Adipocyte (in vitro differentiated cells): ENCODE measurements at regions not wholly inside any gene's neighbourhood (a gene's known extent, or its start where the extent isn't known, plus 50 kb on each side); places are given as distances from the start of the nearest gene placed in this dataset.

Source experiments
- DNase-seq: peaks from one replicate; pipeline ENCODE4 v3.0.0-alpha.2; 2015; ENCODE audit warnings: low read depth
- H3K27me3 ChIP-seq: replicated peaks from 2 replicates; pipeline ENCODE4 v1.7.0; 2013; ENCODE audit warnings: mild to moderate bottlenecking, low read length, moderate library complexity; ENCODE audit not compliant: control insufficient read depth, insufficient read depth
- H3K36me3 ChIP-seq: 2 replicates; pipeline ENCODE4 v1.7.0; 2013; ENCODE audit warnings: low read length, mild to moderate bottlenecking, moderate library complexity; ENCODE audit not compliant: control insufficient read depth, insufficient read depth, severe bottlenecking
- H3K4me1 ChIP-seq: 2 replicates; pipeline ENCODE4 v1.7.0; 2013; ENCODE audit warnings: mild to moderate bottlenecking, low read length, moderate library complexity; ENCODE audit not compliant: control insufficient read depth, insufficient read depth
- H3K4me3 ChIP-seq: 2 replicates; pipeline ENCODE4 v1.7.0; 2013; ENCODE audit warnings: mild to moderate bottlenecking, low read length, moderate library complexity
- H3K9ac ChIP-seq: 2 replicates; pipeline ENCODE4 v1.7.0; 2013; ENCODE audit warnings: mild to moderate bottlenecking, low read length, moderate library complexity
- H3K9me3 ChIP-seq: 2 replicates; pipeline ENCODE4 v1.7.0; 2013; ENCODE audit warnings: mild to moderate bottlenecking, low read length, moderate library complexity; ENCODE audit not compliant: control insufficient read depth

- Histone ChIP-seq H3K4me1 (peaks cover 8% of the 10 kb centered on the region), H3K9ac (no peak overlapping the region), H3K9me3 (peaks cover 3% of the 10 kb centered on the region), H3K4me3 (no peak overlapping the region), H3K36me3 (no peaks in the 10 kb centered on the region), H3K27me3 (peaks cover 12% of the 10 kb centered on the region)
- DNase-seq = no peak
These were observed 182.4 kb downstream of the ANXA2 start for GRCh38 chr15:60215225-60215963.

GRCh38 chr15:60217161-60217560 is 180.6 kb downstream of the ANXA2 start:
- Histone ChIP-seq H3K27me3 (peaks cover 12% of the 10 kb centered on the region), H3K4me3 (no peak overlapping the region), H3K4me1 (peaks cover 2% of the 10 kb centered on the region), H3K9ac (no peak overlapping the region), H3K36me3 (no peaks in the 10 kb centered on the region), H3K9me3 (no peaks in the 10 kb centered on the region)
- DNase-seq = no peak

GRCh38 chr15:60218256-60218655 is 179.5 kb downstream of the ANXA2 start:
- DNase-seq = no peak
- H3K9ac ChIP-seq = no peak overlapping the region
- H3K4me3 ChIP-seq = no peak overlapping the region
- H3K27me3 ChIP-seq = peaks cover 16% of the 10 kb centered on the region
- no peaks in the 10 kb centered on the region for H3K36me3 ChIP-seq
- no peaks in the 10 kb centered on the region for H3K4me1 ChIP-seq
- no peaks in the 10 kb centered on the region for H3K9me3 ChIP-seq

- Histone ChIP-seq H3K4me1 (no peaks in the 10 kb centered on the region), H3K9me3 (no peaks in the 10 kb centered on the region), H3K27me3 (peaks cover 18% of the 10 kb centered on the region), H3K9ac (no peak overlapping the region), H3K36me3 (no peaks in the 10 kb centered on the region), H3K4me3 (no peak overlapping the region)
- no peak for DNase-seq
These were observed 177.9 kb downstream of the ANXA2 start for GRCh38 chr15:60219866-60220265.

GRCh38 chr15:60221356-60221755 is 176.4 kb downstream of the ANXA2 start:
- Histone ChIP-seq H3K4me3 (no peak overlapping the region), H3K36me3 (no peaks in the 10 kb centered on the region), H3K9ac (no peak overlapping the region), H3K4me1 (no peaks in the 10 kb centered on the region), H3K9me3 (no peaks in the 10 kb centered on the region), H3K27me3 (peaks cover 23% of the 10 kb centered on the region)
- DNase-seq = no peak

- Histone ChIP-seq H3K4me3 (no peak overlapping the region), H3K4me1 (no peaks in the 10 kb centered on the region), H3K9me3 (no peaks in the 10 kb centered on the region), H3K27me3 (peaks cover 24% of the 10 kb centered on the region), H3K36me3 (no peaks in the 10 kb centered on the region), H3K9ac (no peak overlapping the region)
- no peak for DNase-seq
These were observed 175.4 kb downstream of the ANXA2 start for GRCh38 chr15:60222404-60222803.

GRCh38 chr15:60223176-60223575 is 174.6 kb downstream of the ANXA2 start:
- Histone ChIP-seq H3K36me3 (no peaks in the 10 kb centered on the region), H3K9me3 (no peaks in the 10 kb centered on the region), H3K4me3 (no peak overlapping the region), H3K27me3 (peaks cover 31% of the 10 kb centered on the region), H3K4me1 (no peaks in the 10 kb centered on the region), H3K9ac (no peak overlapping the region)
- no peak for DNase-seq

- DNase-seq = no peak
- Histone ChIP-seq H3K4me3 (no peak overlapping the region), H3K4me1 (no peaks in the 10 kb centered on the region), H3K9me3 (no peaks in the 10 kb centered on the region), H3K36me3 (no peaks in the 10 kb centered on the region), H3K9ac (no peak overlapping the region), H3K27me3 (peaks cover 44% of the 10 kb centered on the region)
These were observed 170.9 kb downstream of the ANXA2 start for GRCh38 chr15:60226924-60227323.

GRCh38 chr15:60228101-60228500 is 169.7 kb downstream of the ANXA2 start:
- no peaks in the 10 kb centered on the region for H3K4me1 ChIP-seq
- peaks cover 49% of the 10 kb centered on the region for H3K27me3 ChIP-seq
- no peaks in the 10 kb centered on the region for H3K36me3 ChIP-seq
- H3K9ac ChIP-seq = no peak overlapping the region
- no peak overlapping the region for H3K4me3 ChIP-seq
- DNase-seq = no peak
- H3K9me3 ChIP-seq = no peaks in the 10 kb centered on the region

- no peak for DNase-seq
- H3K36me3 ChIP-seq = no peaks in the 10 kb centered on the region
- H3K9me3 ChIP-seq = no peaks in the 10 kb centered on the region
- H3K27me3 ChIP-seq = peaks cover 44% of the 10 kb centered on the region
- H3K4me1 ChIP-seq = no peaks in the 10 kb centered on the region
- no peak overlapping the region for H3K4me3 ChIP-seq
- no peak overlapping the region for H3K9ac ChIP-seq
These were observed 169.2 kb downstream of the ANXA2 start for GRCh38 chr15:60228619-60229018.

- DNase-seq = no peak
- Histone ChIP-seq H3K36me3 (no peaks in the 10 kb centered on the region), H3K27me3 (peaks cover 24% of the 10 kb centered on the region), H3K9ac (no peak overlapping the region), H3K9me3 (no peaks in the 10 kb centered on the region), H3K4me3 (no peak overlapping the region), H3K4me1 (no peaks in the 10 kb centered on the region)
These were observed 161.7 kb downstream of the ANXA2 start for GRCh38 chr15:60235951-60236710.
